SK-N-SH (cell line): ENCODE measurements at regions not wholly inside any gene's neighbourhood (a gene's known extent, or its start where the extent isn't known, plus 50 kb on each side); places are given as distances from the start of the nearest gene placed in this dataset.

ENCODE experiments used
- CTCF ChIA-PET: fragments of 300-600, 350-600 bp; formaldehyde crosslinking; extraction: SDS; loops from one replicate; lab custom pipeline; 2021; lab: Yijun Ruan, JAX
- POLR2A ChIA-PET: fragments of 350-600 bp; sonication (Branson Sonifier 250); formaldehyde crosslinking; extraction: SDS; loops from one replicate; lab custom pipeline; 2020; ENCODE audit warnings: antibody characterized with exemption, inconsistent platforms; lab: Yijun Ruan, JAX
- DNase-seq: peaks from one replicate; pipeline ENCODE4 v3.0.0; 2012
- H2AFZ ChIP-seq: fragments of 200-600 bp; sonication (generic); 2 replicates; pipeline ENCODE4 v1.8.1; 2016; ENCODE audit warnings: antibody characterized with exemption, mild to moderate bottlenecking, low read depth
- H3F3A ChIP-seq: fragments of 200-600 bp; sonication (generic); replicated peaks from 2 replicates; pipeline ENCODE3; 2016; ENCODE audit warnings: antibody characterized with exemption, mild to moderate bottlenecking; ENCODE audit not compliant: insufficient read depth
- H3K27ac ChIP-seq, 2 experiments: fragments of 200-500 bp in 1 of 2; fragments of 200-600 bp in 1 of 2; sonication (Bioruptor generic) in 1 of 2; sonication (generic), shearing (Covaris generic) in 1 of 2; 2 replicates each; pipeline versions ENCODE4 v1.5.1 to v1.6.1; 2014 to 2016; ENCODE audit warnings: low read depth in 2 of 2, inconsistent platforms in 1 of 2, low read length in 1 of 2, mild to moderate bottlenecking in 1 of 2, mixed read lengths in 1 of 2
- H3K27me3 ChIP-seq: fragments of 200-600 bp; sonication (generic), shearing (Covaris generic); 2 replicates; pipeline ENCODE4 v1.6.1; 2016; ENCODE audit warnings: mixed run types; ENCODE audit not compliant: insufficient read depth
- H3K36me3 ChIP-seq, 2 experiments: fragments of 200-500 bp in 1 of 2; fragments of 200-600 bp in 1 of 2; sonication (Bioruptor generic) in 1 of 2; sonication (generic) in 1 of 2; replicated peaks in 1 of 2; 2 replicates each; pipeline versions ENCODE3 to v1.5.1; 2014 to 2016; ENCODE audit warnings: low read length in 1 of 2, mild to moderate bottlenecking in 1 of 2; ENCODE audit not compliant: insufficient read depth in 2 of 2, control insufficient read depth in 1 of 2
- H3K4me1 ChIP-seq, 2 experiments: fragments of 200-500 bp in 1 of 2; fragments of 200-600 bp in 1 of 2; sonication (Bioruptor generic) in 1 of 2; sonication (generic), shearing (Covaris generic) in 1 of 2; 2 replicates each; pipeline versions ENCODE4 v1.5.1 to v1.6.1; 2014 to 2016; ENCODE audit warnings: low read depth in 1 of 2, low read length in 1 of 2, mixed run types in 1 of 2; ENCODE audit not compliant: insufficient read depth in 2 of 2, control insufficient read depth in 1 of 2
- H3K4me2 ChIP-seq: fragments of 200-600 bp; sonication (generic), shearing (Covaris generic); 2 replicates; pipeline ENCODE4 v1.6.1; 2017; ENCODE audit warnings: mixed run types
- H3K4me3 ChIP-seq, 2 experiments: fragments of 200-500 bp in 1 of 2; fragments of 200-600 bp in 1 of 2; sonication (Bioruptor generic) in 1 of 2; sonication (generic), shearing (Covaris generic) in 1 of 2; 2 replicates each; pipeline versions ENCODE4 v1.5.1 to v1.8.1; 2014 to 2016; ENCODE audit warnings: low read depth in 2 of 2, inconsistent platforms in 1 of 2, low read length in 1 of 2, mild to moderate bottlenecking in 1 of 2, mixed read lengths in 1 of 2, moderate library complexity in 1 of 2
- H3K79me2 ChIP-seq: fragments of 200-600 bp; sonication (generic); 2 replicates; pipeline ENCODE4 v1.8.1; 2017; ENCODE audit warnings: mild to moderate bottlenecking; ENCODE audit not compliant: insufficient read depth
- H3K9ac ChIP-seq: fragments of 200-600 bp; sonication (generic); 2 replicates; pipeline ENCODE4 v1.6.1; 2017; ENCODE audit warnings: mixed run types
- H3K9me2 ChIP-seq: fragments of 200-600 bp; sonication (generic); 2 replicates; pipeline ENCODE4 v1.6.1; 2017; ENCODE audit warnings: mixed run types
- H3K9me3 ChIP-seq: fragments of 200-600 bp; sonication (generic); 2 replicates; pipeline ENCODE4 v1.6.1; 2017; ENCODE audit warnings: mixed run types, mild to moderate bottlenecking, moderate library complexity
- H4K20me1 ChIP-seq: fragments of 200-600 bp; sonication (generic); 2 replicates; pipeline ENCODE4 v1.6.1; 2017; ENCODE audit warnings: mild to moderate bottlenecking, mixed run types; ENCODE audit not compliant: insufficient read depth
- CHD2 ChIP-seq: fragments of 150-350 bp; IDR thresholded peaks from 2 replicates; pipeline ENCODE4 v1.6.1; 2018; ENCODE audit warnings: low read length; ENCODE audit not compliant: partially characterized antibody
- ELF1 ChIP-seq: IDR thresholded peaks from 2 replicates; pipeline ENCODE4 v1.4.0; 2012
- FOXJ3 ChIP-seq: sonication (generic); formaldehyde crosslinking; IDR thresholded peaks from 2 replicates; pipeline ENCODE4 v1.5.1; 2020; ENCODE audit warnings: mild to moderate bottlenecking, missing genetic modification reagents
- FOXM1 ChIP-seq: IDR thresholded peaks from 2 replicates; pipeline ENCODE4 v1.4.0; 2012; ENCODE audit warnings: low read depth, mild to moderate bottlenecking
- GABPA ChIP-seq: IDR thresholded peaks from 2 replicates; pipeline ENCODE4 v1.4.0; 2012; ENCODE audit warnings: low read depth, mild to moderate bottlenecking
- MEF2A ChIP-seq: IDR thresholded peaks from 2 replicates; pipeline ENCODE4 v1.4.0; 2012; ENCODE audit warnings: low read depth, borderline replicate concordance
- NRF1 ChIP-seq: IDR thresholded peaks from 2 replicates; pipeline ENCODE4 v1.6.1; 2012; ENCODE audit warnings: low read depth, mild to moderate bottlenecking, low read length
- PBX3 ChIP-seq: IDR thresholded peaks from 2 replicates; pipeline ENCODE4; 2012
- POLR2AphosphoS5 ChIP-seq: IDR thresholded peaks from 2 replicates; pipeline ENCODE4 v1.6.1; 2012; ENCODE audit warnings: low read depth, low read length
- RCOR1 ChIP-seq: fragments of 150-350 bp; IDR thresholded peaks from 2 replicates; pipeline ENCODE4 v1.6.1; 2017; ENCODE audit warnings: antibody characterized with exemption, low read length
- RFX5 ChIP-seq: IDR thresholded peaks from 2 replicates; pipeline ENCODE4 v1.6.1; 2012; ENCODE audit warnings: mild to moderate bottlenecking, improper control_type of control experiment, low read length
- RXRA ChIP-seq: IDR thresholded peaks from 2 replicates; pipeline ENCODE4 v1.4.0; 2012; ENCODE audit warnings: low read depth, mild to moderate bottlenecking, borderline replicate concordance
- SIN3A ChIP-seq: IDR thresholded peaks from 2 replicates; pipeline ENCODE4 v1.6.1; 2012; ENCODE audit warnings: low read depth, mild to moderate bottlenecking, low read length, moderate library complexity, borderline replicate concordance
- SMC3 ChIP-seq: IDR thresholded peaks from 2 replicates; pipeline ENCODE4 v1.6.1; 2012; ENCODE audit warnings: low read depth, low read length, improper control_type of control experiment
- TCF12 ChIP-seq: IDR thresholded peaks from 2 replicates; pipeline ENCODE4 v1.4.0; 2012
- USF2 ChIP-seq: fragments of 150-350 bp; IDR thresholded peaks from 2 replicates; pipeline ENCODE4 v1.6.1; 2017; ENCODE audit warnings: antibody characterized with exemption, low read length, low read depth, borderline replicate concordance
- YY1 ChIP-seq: IDR thresholded peaks from 2 replicates; pipeline ENCODE4 v1.4.0; 2012; ENCODE audit warnings: low read depth, mild to moderate bottlenecking
- WGBS: methylation state at CpG from one replicate; pipeline ENCODE4 v1.1.6; 2017; ENCODE audit warnings: low lambda C conversion rate; 5-methylcytosine and 5-hydroxymethylcytosine counted together
- TF ChIP-seq, protein P1 (sequence below): IDR thresholded peaks from 2 replicates; pipeline ENCODE4 v1.6.1; 2012; ENCODE audit warnings: mild to moderate bottlenecking, low read depth, low read length, moderate library complexity
- TF ChIP-seq, protein P2 (sequence below): fragments of 200-600 bp; sonication (generic); IDR thresholded peaks from 2 replicates; pipeline ENCODE4 v1.6.1; 2017; ENCODE audit warnings: antibody characterized with exemption, mild to moderate bottlenecking, moderate library complexity
- TF ChIP-seq, protein P3 (sequence below): fragments of 150-350 bp; IDR thresholded peaks from 2 replicates; pipeline ENCODE4 v1.6.1; 2016; ENCODE audit warnings: mild to moderate bottlenecking, low read depth, low read length

- H3K4me1 ChIP-seq, result peaks cover 0 to 12% of the 10 kb centered on the region in 2 experiments; a peak in 2 of 4 replicates
- H3K9me3 ChIP-seq, result no peaks in the 10 kb centered on the region
- H3K36me3 ChIP-seq, result no peaks in the 10 kb centered on the region
- no peaks in the 10 kb centered on the region for H4K20me1 ChIP-seq
- H3K27ac ChIP-seq, result no peak overlapping the region
- H3K79me2 ChIP-seq, result no peaks in the 10 kb centered on the region
- no peak overlapping the region for H3K4me3 ChIP-seq
- H3K4me2 ChIP-seq, result no peak overlapping the region
- POLR2A ChIA-PET, result no interaction called here
- H3K9me2 ChIP-seq, result no peaks in the 10 kb centered on the region
- no peaks in the 10 kb centered on the region for H3K27me3 ChIP-seq
- H2AFZ ChIP-seq, result no peak overlapping the region
- CTCF ChIA-PET, result interaction anchor here (0.7 kb wide), 1 partner anchor 17 kb away, joined by 4 read pairs; no protein-coding TSS in a partner anchor
- WGBS, result 100% methylated on average over 2 of the region's 2 CpGs
- peaks cover 8% of the 10 kb centered on the region for H3F3A ChIP-seq
- no peak overlapping the region for H3K9ac ChIP-seq
- TF ChIP-seq TCF12, result no peak
- TF ChIP-seq, protein P1, sequence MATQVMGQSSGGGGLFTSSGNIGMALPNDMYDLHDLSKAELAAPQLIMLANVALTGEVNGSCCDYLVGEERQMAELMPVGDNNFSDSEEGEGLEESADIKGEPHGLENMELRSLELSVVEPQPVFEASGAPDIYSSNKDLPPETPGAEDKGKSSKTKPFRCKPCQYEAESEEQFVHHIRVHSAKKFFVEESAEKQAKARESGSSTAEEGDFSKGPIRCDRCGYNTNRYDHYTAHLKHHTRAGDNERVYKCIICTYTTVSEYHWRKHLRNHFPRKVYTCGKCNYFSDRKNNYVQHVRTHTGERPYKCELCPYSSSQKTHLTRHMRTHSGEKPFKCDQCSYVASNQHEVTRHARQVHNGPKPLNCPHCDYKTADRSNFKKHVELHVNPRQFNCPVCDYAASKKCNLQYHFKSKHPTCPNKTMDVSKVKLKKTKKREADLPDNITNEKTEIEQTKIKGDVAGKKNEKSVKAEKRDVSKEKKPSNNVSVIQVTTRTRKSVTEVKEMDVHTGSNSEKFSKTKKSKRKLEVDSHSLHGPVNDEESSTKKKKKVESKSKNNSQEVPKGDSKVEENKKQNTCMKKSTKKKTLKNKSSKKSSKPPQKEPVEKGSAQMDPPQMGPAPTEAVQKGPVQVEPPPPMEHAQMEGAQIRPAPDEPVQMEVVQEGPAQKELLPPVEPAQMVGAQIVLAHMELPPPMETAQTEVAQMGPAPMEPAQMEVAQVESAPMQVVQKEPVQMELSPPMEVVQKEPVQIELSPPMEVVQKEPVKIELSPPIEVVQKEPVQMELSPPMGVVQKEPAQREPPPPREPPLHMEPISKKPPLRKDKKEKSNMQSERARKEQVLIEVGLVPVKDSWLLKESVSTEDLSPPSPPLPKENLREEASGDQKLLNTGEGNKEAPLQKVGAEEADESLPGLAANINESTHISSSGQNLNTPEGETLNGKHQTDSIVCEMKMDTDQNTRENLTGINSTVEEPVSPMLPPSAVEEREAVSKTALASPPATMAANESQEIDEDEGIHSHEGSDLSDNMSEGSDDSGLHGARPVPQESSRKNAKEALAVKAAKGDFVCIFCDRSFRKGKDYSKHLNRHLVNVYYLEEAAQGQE, result no peak
- no peak for TF ChIP-seq MEF2A
- TF ChIP-seq NRF1, result no peak
- TF ChIP-seq CHD2, result no peak
- no peak for TF ChIP-seq FOXJ3 (CRISPR knock-in tag)
- no peak for TF ChIP-seq POLR2AphosphoS5
- TF ChIP-seq SIN3A, result no peak
- TF ChIP-seq, protein P2, sequence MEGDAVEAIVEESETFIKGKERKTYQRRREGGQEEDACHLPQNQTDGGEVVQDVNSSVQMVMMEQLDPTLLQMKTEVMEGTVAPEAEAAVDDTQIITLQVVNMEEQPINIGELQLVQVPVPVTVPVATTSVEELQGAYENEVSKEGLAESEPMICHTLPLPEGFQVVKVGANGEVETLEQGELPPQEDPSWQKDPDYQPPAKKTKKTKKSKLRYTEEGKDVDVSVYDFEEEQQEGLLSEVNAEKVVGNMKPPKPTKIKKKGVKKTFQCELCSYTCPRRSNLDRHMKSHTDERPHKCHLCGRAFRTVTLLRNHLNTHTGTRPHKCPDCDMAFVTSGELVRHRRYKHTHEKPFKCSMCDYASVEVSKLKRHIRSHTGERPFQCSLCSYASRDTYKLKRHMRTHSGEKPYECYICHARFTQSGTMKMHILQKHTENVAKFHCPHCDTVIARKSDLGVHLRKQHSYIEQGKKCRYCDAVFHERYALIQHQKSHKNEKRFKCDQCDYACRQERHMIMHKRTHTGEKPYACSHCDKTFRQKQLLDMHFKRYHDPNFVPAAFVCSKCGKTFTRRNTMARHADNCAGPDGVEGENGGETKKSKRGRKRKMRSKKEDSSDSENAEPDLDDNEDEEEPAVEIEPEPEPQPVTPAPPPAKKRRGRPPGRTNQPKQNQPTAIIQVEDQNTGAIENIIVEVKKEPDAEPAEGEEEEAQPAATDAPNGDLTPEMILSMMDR, result no peak
- TF ChIP-seq SMC3, result no peak
- TF ChIP-seq PBX3, result no peak
- TF ChIP-seq RFX5, result no peak
- no peak for TF ChIP-seq RXRA
- no peak for TF ChIP-seq ELF1
- no peak for TF ChIP-seq FOXM1
- TF ChIP-seq GABPA, result no peak
- no peak for TF ChIP-seq RCOR1
- TF ChIP-seq, protein P3, sequence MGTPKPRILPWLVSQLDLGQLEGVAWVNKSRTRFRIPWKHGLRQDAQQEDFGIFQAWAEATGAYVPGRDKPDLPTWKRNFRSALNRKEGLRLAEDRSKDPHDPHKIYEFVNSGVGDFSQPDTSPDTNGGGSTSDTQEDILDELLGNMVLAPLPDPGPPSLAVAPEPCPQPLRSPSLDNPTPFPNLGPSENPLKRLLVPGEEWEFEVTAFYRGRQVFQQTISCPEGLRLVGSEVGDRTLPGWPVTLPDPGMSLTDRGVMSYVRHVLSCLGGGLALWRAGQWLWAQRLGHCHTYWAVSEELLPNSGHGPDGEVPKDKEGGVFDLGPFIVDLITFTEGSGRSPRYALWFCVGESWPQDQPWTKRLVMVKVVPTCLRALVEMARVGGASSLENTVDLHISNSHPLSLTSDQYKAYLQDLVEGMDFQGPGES, result no peak
- TF ChIP-seq YY1, result no peak
- no peak for TF ChIP-seq USF2
- no peak for DNase-seq
These were observed 135.7 kb upstream of the TBL1XR1 start for GRCh38 chr3:177332955-177333354.
